Keratinocyte (primary cell): ENCODE measurements at regions not wholly inside any gene's neighbourhood (a gene's known extent, or its start where the extent isn't known, plus 50 kb on each side); places are given as distances from the start of the nearest gene placed in this dataset.

ENCODE experiments used
- DNase-seq: peaks from one replicate; pipeline ENCODE4 v3.0.0-alpha.2; 2011; ENCODE audit warnings: low read depth, missing footprints, low spot score
- FAIRE-seq: peaks from 2 replicates; lab custom pipeline; 2011; peaks lifted over from hg19 to GRCh38; lab: Jason Lieb, UNC
- H2AFZ ChIP-seq: 2 replicates; pipeline ENCODE4 v1.6.0; 2012; ENCODE audit warnings: low read length, control low read depth, inconsistent platforms; ENCODE audit not compliant: control insufficient read depth
- H3K27ac ChIP-seq: 2 replicates; pipeline ENCODE4 v1.5.1; 2011; ENCODE audit warnings: low read length; ENCODE audit not compliant: control insufficient read depth, insufficient read depth
- H3K27me3 ChIP-seq: 3 replicates; pipeline ENCODE4 v1.6.0; 2011; ENCODE audit warnings: low read length; ENCODE audit not compliant: control insufficient read depth, insufficient read depth; ENCODE audit errors: extremely low read depth
- H3K36me3 ChIP-seq, 2 experiments: 2 replicates in 1 of 2; 3 replicates in 1 of 2; pipeline ENCODE4 v1.5.1; 2011; ENCODE audit warnings: low read length in 2 of 2, mild to moderate bottlenecking in 1 of 2; ENCODE audit not compliant: control insufficient read depth in 2 of 2, insufficient read depth in 2 of 2; ENCODE audit errors: extremely low read depth in 1 of 2
- H3K4me1 ChIP-seq: 3 replicates; pipeline ENCODE4 v1.5.1; 2011; ENCODE audit warnings: low read length; ENCODE audit not compliant: control insufficient read depth, insufficient read depth; ENCODE audit errors: extremely low read depth
- H3K4me2 ChIP-seq: 3 replicates; pipeline ENCODE4 v1.6.0; 2011; ENCODE audit warnings: low read depth, low read length; ENCODE audit not compliant: control insufficient read depth, insufficient read depth; ENCODE audit errors: extremely low read depth
- H3K4me3 ChIP-seq, 3 experiments: fragments of 200-600 bp in 1 of 3; sonication (generic) in 1 of 3; 2 replicates in 2 of 3; 3 replicates in 1 of 3; pipeline ENCODE4 v1.5.1; 2011 to 2016; ENCODE audit warnings: low read length in 3 of 3, mild to moderate bottlenecking in 3 of 3, control low read depth in 2 of 3, inconsistent platforms in 1 of 3, low read depth in 1 of 3, mixed read lengths in 1 of 3, mixed run types in 1 of 3, moderate library complexity in 1 of 3; ENCODE audit not compliant: control insufficient read depth in 2 of 3, insufficient read depth in 2 of 3; ENCODE audit errors: extremely low read depth in 1 of 3
- H3K79me2 ChIP-seq: 2 replicates; pipeline ENCODE4 v1.6.0; 2012; ENCODE audit warnings: low read length; ENCODE audit not compliant: control insufficient read depth, insufficient read depth
- H3K9ac ChIP-seq: 3 replicates; pipeline ENCODE4 v1.6.0; 2011; ENCODE audit warnings: low read length; ENCODE audit not compliant: control insufficient read depth, insufficient read depth; ENCODE audit errors: extremely low read depth
- H3K9me1 ChIP-seq: 3 replicates; pipeline ENCODE4 v1.6.0; 2011; ENCODE audit warnings: low read length; ENCODE audit not compliant: control insufficient read depth, insufficient read depth; ENCODE audit errors: extremely low read depth
- H3K9me3 ChIP-seq: 2 replicates; pipeline ENCODE4 v1.5.1; 2012; ENCODE audit warnings: low read depth, low read length; ENCODE audit not compliant: control insufficient read depth
- H4K20me1 ChIP-seq: 3 replicates; pipeline ENCODE4 v1.6.0; 2011; ENCODE audit warnings: low read length; ENCODE audit not compliant: control insufficient read depth, insufficient read depth; ENCODE audit errors: extremely low read depth
- CTCF ChIP-seq, 3 experiments: IDR thresholded peaks in 1 of 3; conservative IDR thresholded peaks in 1 of 3; optimal IDR thresholded peaks in 1 of 3; 2 replicates in 2 of 3; 3 replicates in 1 of 3; pipeline versions ENCODE3 to v1.5.1; 2011; ENCODE audit warnings: low read length in 3 of 3, mild to moderate bottlenecking in 3 of 3, moderate library complexity in 2 of 3, control low read depth in 1 of 3, inconsistent platforms in 1 of 3; ENCODE audit not compliant: insufficient read depth in 2 of 3; ENCODE audit errors: extremely low read depth in 1 of 3
- EZH2 ChIP-seq: IDR thresholded peaks from one replicate; pipeline ENCODE4 v1.6.1; 2012; ENCODE audit warnings: inconsistent platforms, mild to moderate bottlenecking, low read length, moderate library complexity
- dilution Hi-C: fragments of 300-500 bp; cut with MboI; formaldehyde crosslinking; loops from one replicate; pipeline ENCODE4 v1.7.0; 2020; ENCODE audit warnings: low sequenced_read_pairs; ENCODE audit not compliant: extremely low pct_ligation_motif_present

- Histone ChIP-seq H3K36me3 (no peaks in the 10 kb centered on the region), H3K27ac (no peak overlapping the region), H4K20me1 (no peaks in the 10 kb centered on the region), H3K4me1 (no peaks in the 10 kb centered on the region), H3K4me2 (no peak overlapping the region), H3K4me3 (no peak overlapping the region), H3K79me2 (no peaks in the 10 kb centered on the region), H3K9me3 (no peaks in the 10 kb centered on the region), H2AFZ (no peak overlapping the region), H3K9ac (no peak overlapping the region), H3K9me1 (no peaks in the 10 kb centered on the region), H3K27me3 (no peaks in the 10 kb centered on the region)
- no peak for DNase-seq
- FAIRE-seq = no peak
- TF ChIP-seq CTCF (optimal IDR thresholded peaks at IDR 0.05 in 1 of 3, IDR thresholded peaks at IDR 0.05 in 1 of 3, conservative IDR thresholded peaks at IDR 0.05 in 1 of 3; ENCODE audit: extremely low read depth in 1 of 3, insufficient read depth in 2 of 3, low read length in 3 of 3) = no peak
- TF ChIP-seq EZH2 = no peak
- dilution Hi-C loops = no loop called here
These were observed 169.6 kb upstream of the RGPD4 start for GRCh38 chr2:107657049-107657448.

- no peaks in the 10 kb centered on the region for H3K9me3 ChIP-seq
- no peak for TF ChIP-seq CTCF (optimal IDR thresholded peaks at IDR 0.05 in 1 of 3, IDR thresholded peaks at IDR 0.05 in 1 of 3, conservative IDR thresholded peaks at IDR 0.05 in 1 of 3; ENCODE audit: extremely low read depth in 1 of 3, insufficient read depth in 2 of 3, low read length in 3 of 3)
- TF ChIP-seq EZH2 = no peak
- H3K4me1 ChIP-seq = no peaks in the 10 kb centered on the region
- FAIRE-seq = no peak
- H2AFZ ChIP-seq = no peak overlapping the region
- no peaks in the 10 kb centered on the region for H4K20me1 ChIP-seq
- H3K27ac ChIP-seq = no peak overlapping the region
- H3K4me2 ChIP-seq = no peak overlapping the region
- no peak overlapping the region for H3K9ac ChIP-seq
- dilution Hi-C loops = no loop called here
- H3K9me1 ChIP-seq = no peaks in the 10 kb centered on the region
- no peak for DNase-seq
- no peaks in the 10 kb centered on the region for H3K36me3 ChIP-seq
- H3K79me2 ChIP-seq = no peaks in the 10 kb centered on the region
- H3K4me3 ChIP-seq = no peak overlapping the region
- H3K27me3 ChIP-seq = no peaks in the 10 kb centered on the region
These were observed 163.1 kb upstream of the RGPD4 start for GRCh38 chr2:107663632-107664031.
